Ovary (tissue), 7 donors: ENCODE measurements at regions not wholly inside any gene's neighbourhood (a gene's known extent, or its start where the extent isn't known, plus 50 kb on each side); places are given as distances from the start of the nearest gene placed in this dataset.

ENCODE experiments used
- DNase-seq, 5 donors: peaks; one replicate each; pipeline ENCODE4 v3.0.0-alpha.2; 2019 to 2020
- H3K27ac ChIP-seq, 2 donors: fragments of 200-600 bp; one replicate each; pipeline versions ENCODE4 v1.5.1 to v1.8.0; 2019 to 2022
- H3K27me3 ChIP-seq: fragments of 200-600 bp; one replicate; pipeline ENCODE4 v1.8.0; 2022
- H3K36me3 ChIP-seq: fragments of 200-600 bp; sonication (generic); one replicate; pipeline ENCODE4 v1.5.1; 2019
- H3K4me1 ChIP-seq: one replicate; pipeline ENCODE4 v1.8.1; 2013; ENCODE audit warnings: mild to moderate bottlenecking, moderate library complexity; ENCODE audit not compliant: insufficient read depth
- H3K4me3 ChIP-seq: fragments of 200-600 bp; sonication (generic); one replicate; pipeline ENCODE4 v1.5.1; 2017
- H3K9me3 ChIP-seq, 2 donors: fragments of 200-600 bp in 1 of 2; sonication (generic) in 1 of 2; one replicate each; pipeline versions ENCODE4 v1.5.1 to v1.8.1; 2013 to 2019; ENCODE audit warnings: mild to moderate bottlenecking in 1 of 2, moderate library complexity in 1 of 2
- EP300 ChIP-seq: sonication (generic); formaldehyde crosslinking; IDR thresholded peaks from one replicate; pipeline ENCODE4 v1.6.1; 2017; ENCODE audit warnings: antibody characterized with exemption
- POLR2A ChIP-seq: fragments of 450-650 bp; IDR thresholded peaks from one replicate; pipeline ENCODE4 v1.6.1; 2017; ENCODE audit warnings: antibody characterized with exemption, mild to moderate bottlenecking, moderate library complexity
- WGBS, 3 donors: extraction: QIAGEN DNeasy Blood & Tissue Kit in 1 of 3; methylation state at CpG; one replicate each; pipeline versions ENCODE4 v1.1.5 to v1.1.7; 2013 to 2017; 5-methylcytosine and 5-hydroxymethylcytosine counted together
- intact Hi-C, 4 donors: fragments of 100-400 bp; cut with DNase I; formaldehyde crosslinking; loops; one replicate each; pipeline versions ENCODE4 v1.11.0 to v1.15.1; 2022 to 2023
- TF ChIP-seq, protein P1 (sequence below), 3 donors: fragments of 450-650 bp in 2 of 3; fragments of 200-600 bp in 1 of 3; IDR thresholded peaks; one replicate each; pipeline versions ENCODE4 v1.5.1 to v1.8.0; 2016 to 2022; ENCODE audit warnings: antibody characterized with exemption in 3 of 3, mild to moderate bottlenecking in 1 of 3
- donor health status: DM: no; HTN: no; CAD: no; lungs with moderate emphysema.
- donor health status: DM: no; HTN: no; CAD: no.
- donor health status: Bipolar disorder and iron deficiency.
- donor health status: DM: no; HTN: no; CAD: no.
- donor health status: DM: yes; HTN: yes; CAD: no.

DNA sequence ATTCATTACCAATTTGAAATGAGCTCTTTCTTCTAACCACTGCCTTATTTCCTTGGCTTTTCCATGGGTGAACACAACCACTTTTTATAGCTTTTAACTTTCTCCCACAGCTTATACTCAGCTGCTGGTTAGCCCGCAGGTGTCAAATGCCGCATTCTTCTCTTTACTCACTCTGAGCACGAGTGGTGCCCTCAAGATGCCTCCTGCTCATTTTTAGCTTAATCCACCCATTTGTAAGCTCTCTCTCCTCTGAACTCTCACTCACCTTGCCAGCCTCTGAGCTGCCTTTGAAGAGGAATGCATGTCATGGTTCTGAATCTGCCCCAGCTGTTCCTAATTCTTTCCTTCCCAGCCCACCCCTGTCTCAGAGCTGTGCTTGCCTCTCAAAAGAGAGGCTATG is 449.4 kb upstream of the PRICKLE1 start:
- TF ChIP-seq EP300 (no peak), POLR2A (no peak)
- TF ChIP-seq, protein P1, sequence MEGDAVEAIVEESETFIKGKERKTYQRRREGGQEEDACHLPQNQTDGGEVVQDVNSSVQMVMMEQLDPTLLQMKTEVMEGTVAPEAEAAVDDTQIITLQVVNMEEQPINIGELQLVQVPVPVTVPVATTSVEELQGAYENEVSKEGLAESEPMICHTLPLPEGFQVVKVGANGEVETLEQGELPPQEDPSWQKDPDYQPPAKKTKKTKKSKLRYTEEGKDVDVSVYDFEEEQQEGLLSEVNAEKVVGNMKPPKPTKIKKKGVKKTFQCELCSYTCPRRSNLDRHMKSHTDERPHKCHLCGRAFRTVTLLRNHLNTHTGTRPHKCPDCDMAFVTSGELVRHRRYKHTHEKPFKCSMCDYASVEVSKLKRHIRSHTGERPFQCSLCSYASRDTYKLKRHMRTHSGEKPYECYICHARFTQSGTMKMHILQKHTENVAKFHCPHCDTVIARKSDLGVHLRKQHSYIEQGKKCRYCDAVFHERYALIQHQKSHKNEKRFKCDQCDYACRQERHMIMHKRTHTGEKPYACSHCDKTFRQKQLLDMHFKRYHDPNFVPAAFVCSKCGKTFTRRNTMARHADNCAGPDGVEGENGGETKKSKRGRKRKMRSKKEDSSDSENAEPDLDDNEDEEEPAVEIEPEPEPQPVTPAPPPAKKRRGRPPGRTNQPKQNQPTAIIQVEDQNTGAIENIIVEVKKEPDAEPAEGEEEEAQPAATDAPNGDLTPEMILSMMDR (IDR thresholded peaks at IDR 0.05): no peak
- Histone ChIP-seq H3K27ac (no peak overlapping the region), H3K27me3 (no peaks in the 10 kb centered on the region), H3K36me3 (no peaks in the 10 kb centered on the region), H3K4me1 (no peaks in the 10 kb centered on the region), H3K9me3 (no peaks in the 10 kb centered on the region), H3K4me3 (no peak overlapping the region)
- DNase-seq: no peak
- intact Hi-C loops: no loop called here
- 78 to 88% (median 87%) methylated on average over 3 of the region's 3 CpGs for WGBS, 3 donors

DNA sequence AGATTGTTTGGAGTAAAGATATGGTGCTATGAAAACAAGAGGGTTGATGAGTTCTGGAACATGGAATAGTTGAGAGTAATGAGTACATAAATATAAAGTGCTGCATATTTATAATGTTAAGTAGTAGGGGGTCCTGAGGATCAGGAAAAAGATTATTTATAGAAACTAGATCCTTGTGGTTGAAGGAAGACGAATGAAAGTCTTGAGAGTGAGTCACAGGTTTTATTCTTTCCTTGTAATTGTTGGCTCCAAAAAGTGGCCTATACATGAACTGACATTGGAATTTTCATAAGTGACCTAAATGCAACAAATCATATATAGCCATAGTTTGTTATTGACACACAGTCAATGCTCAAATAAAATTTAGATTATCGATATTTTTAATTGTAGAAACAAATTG is 440.4 kb upstream of the PRICKLE1 start:
- Histone ChIP-seq H3K4me3 (no peak overlapping the region), H3K36me3 (no peaks in the 10 kb centered on the region), H3K27me3 (no peaks in the 10 kb centered on the region), H3K4me1 (no peaks in the 10 kb centered on the region), H3K27ac (no peak overlapping the region), H3K9me3 (no peaks in the 10 kb centered on the region)
- no peak for DNase-seq
- WGBS, 3 donors: 70 to 86% (median 76%) methylated on average over 2 of the region's 2 CpGs
- intact Hi-C loops: no loop called here
- TF ChIP-seq EP300 (no peak), POLR2A (no peak)
- TF ChIP-seq, protein P1 (IDR thresholded peaks at IDR 0.05): no peak

DNA sequence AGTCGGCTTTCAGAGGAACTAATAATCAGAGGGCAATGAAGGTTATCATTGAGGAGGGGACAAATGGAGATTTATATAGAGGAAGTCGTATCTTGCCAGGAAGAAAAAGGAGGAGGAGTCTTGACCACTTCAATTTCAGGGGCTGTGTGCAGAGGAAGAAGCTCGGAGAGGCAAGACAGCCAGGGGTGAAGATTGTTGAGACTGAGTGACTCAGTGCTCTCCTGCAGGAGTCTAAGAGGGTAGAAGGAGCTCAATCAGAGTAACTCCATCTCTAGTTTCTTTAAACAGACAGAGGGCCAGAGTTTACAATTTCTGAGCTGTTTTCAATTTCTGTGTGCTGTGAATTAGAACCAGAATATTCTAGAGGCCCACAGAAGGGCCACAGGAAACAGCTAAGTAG is 439.3 kb upstream of the PRICKLE1 start:
- DNase-seq: no peak
- WGBS, 3 donors: 63 to 75% (median 67%) methylated on average over 3 of the region's 3 CpGs
- Histone ChIP-seq H3K4me3 (no peak overlapping the region), H3K36me3 (no peaks in the 10 kb centered on the region), H3K27me3 (no peaks in the 10 kb centered on the region), H3K9me3 (no peaks in the 10 kb centered on the region), H3K4me1 (no peaks in the 10 kb centered on the region), H3K27ac (no peak overlapping the region)
- TF ChIP-seq EP300: no peak
- TF ChIP-seq POLR2A: no peak
- intact Hi-C loops: no loop called here

DNA sequence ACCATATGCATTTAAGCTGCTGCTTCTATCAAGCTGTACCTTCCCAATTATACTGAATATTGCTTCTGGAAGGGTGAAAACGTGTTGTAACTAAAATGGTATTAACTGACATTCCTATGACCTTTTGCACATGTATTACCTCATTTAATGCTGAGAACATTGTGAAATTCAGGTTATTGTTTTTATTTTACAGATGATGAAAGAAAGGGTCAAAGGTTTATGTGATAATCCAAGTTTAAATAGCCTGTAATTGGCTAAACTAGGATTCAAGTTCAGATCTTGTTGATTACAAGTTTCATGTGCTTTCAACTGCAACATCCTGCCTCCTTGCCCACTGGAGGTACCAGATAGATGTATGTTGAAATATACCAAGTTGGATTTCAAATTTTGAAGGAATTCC is 433.3 kb upstream of the PRICKLE1 start:
- no peak overlapping the region for H3K27ac ChIP-seq
- intact Hi-C loops: no loop called here
- 71 to 76% (median 73%) methylated on average over 1 of the region's 1 CpG for WGBS, 3 donors

DNA sequence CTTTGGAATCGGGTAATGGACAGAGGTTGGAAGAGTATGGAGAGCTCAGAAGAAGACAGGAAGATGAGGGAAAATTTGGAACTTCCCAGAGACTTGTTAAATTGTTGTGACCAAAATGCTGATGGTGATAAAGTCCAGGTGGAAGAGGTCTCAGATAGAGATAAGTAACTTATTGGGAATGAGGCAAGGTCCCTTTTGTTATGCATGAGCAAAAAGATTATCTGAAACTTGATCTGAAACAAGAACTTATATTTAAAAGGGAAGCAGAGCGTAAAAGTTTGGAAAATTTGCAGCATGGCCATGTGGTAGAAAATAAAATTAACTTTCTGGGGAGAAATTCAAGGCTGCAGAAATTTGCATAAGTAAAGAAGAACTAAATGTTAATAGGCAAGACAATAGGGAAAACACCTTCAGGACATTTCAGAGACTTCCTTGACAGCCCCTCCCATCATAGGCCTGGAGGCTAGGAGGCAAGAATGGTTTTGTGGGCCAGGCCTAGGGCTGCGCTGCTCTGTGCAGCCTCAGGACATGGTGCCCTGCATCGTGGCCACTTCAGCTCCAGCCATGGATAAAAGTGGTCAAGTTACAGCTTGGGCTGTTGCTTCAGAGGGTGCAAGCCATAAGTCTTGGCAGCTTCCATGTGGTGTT is 425.7 kb upstream of the PRICKLE1 start:
- no peaks in the 10 kb centered on the region for H3K36me3 ChIP-seq
- no peaks in the 10 kb centered on the region for H3K9me3 ChIP-seq
- intact Hi-C loops: no loop called here

More for the DNA sequence above, 433.3 kb upstream of the PRICKLE1 start:
- Histone ChIP-seq H3K4me1 (no peaks in the 10 kb centered on the region), H3K4me3 (no peak overlapping the region), H3K27me3 (no peaks in the 10 kb centered on the region), H3K9me3 (no peaks in the 10 kb centered on the region), H3K36me3 (no peaks in the 10 kb centered on the region)
- DNase-seq: no peak
- TF ChIP-seq, protein P1 (IDR thresholded peaks at IDR 0.05): no peak
- TF ChIP-seq EP300 (no peak), POLR2A (no peak)

More for the DNA sequence above, 425.7 kb upstream of the PRICKLE1 start:
- H3K27ac ChIP-seq: no peak overlapping the region
- H3K4me1 ChIP-seq: no peaks in the 10 kb centered on the region
- WGBS, 3 donors: 96 to 97% (median 97%) methylated on average over 4 of the region's 4 CpGs
- TF ChIP-seq, protein P1 (IDR thresholded peaks at IDR 0.05): no peak
- TF ChIP-seq EP300: no peak
- TF ChIP-seq POLR2A: no peak
- DNase-seq: no peak
- no peaks in the 10 kb centered on the region for H3K27me3 ChIP-seq
- H3K4me3 ChIP-seq: no peak overlapping the region
